ENCODE measurements at regions not wholly inside any gene's neighbourhood (a gene's known extent, or its start where the extent isn't known, plus 50 kb on each side); places are given as distances from the start of the nearest gene placed in this dataset.

GRCh38 chr2:180473456-180473855 is 466.4 kb upstream of the CWC22 start:
- no TSS peak for BruUV-seq (replicated peaks)
- DNase-seq = no peak
- no peaks in the 10 kb centered on the region for H4K20me1 ChIP-seq (ENCODE audit: insufficient read depth)
- no peak overlapping the region for H3K4me3 ChIP-seq
- no peak for TF ChIP-seq EZH2 (IDR thresholded peaks at IDR 0.05; ENCODE audit: low read depth)
- no peak for TF ChIP-seq CTCF (conservative IDR thresholded peaks at IDR 0.05)
- no peaks in the 10 kb centered on the region for H3K9me2 ChIP-seq (ENCODE audit: insufficient read depth)
- H2AFZ ChIP-seq = no peak overlapping the region
- no peaks in the 10 kb centered on the region for H3K9me3 ChIP-seq (ENCODE audit: insufficient read depth, low read depth)
- no peaks in the 10 kb centered on the region for H3K36me3 ChIP-seq (ENCODE audit: low read depth)
- no peak overlapping the region for H3K4me2 ChIP-seq
- no peak overlapping the region for H3K27ac ChIP-seq
- intact Hi-C loops (cut with micrococcal nuclease; ENCODE audit: unreplicated experiment) = no loop called here
- ChIA-PET CTCF (no interaction called here), POLR2A (ENCODE audit: unreplicated experiment) (no interaction called here)
- no peaks in the 10 kb centered on the region for H3K79me2 ChIP-seq (ENCODE audit: low read depth)
- H3F3A ChIP-seq (ENCODE audit: insufficient read depth, low read depth) = no peaks in the 10 kb centered on the region; the same call in 1 of the 2 replicates
- no peaks in the 10 kb centered on the region for H3K4me1 ChIP-seq (replicated peaks; ENCODE audit: insufficient read depth)
- no peaks in the 10 kb centered on the region for H3K27me3 ChIP-seq (ENCODE audit: insufficient read depth, low read depth)

- Histone ChIP-seq H4K20me1 (ENCODE audit: insufficient read depth) (no peaks in the 10 kb centered on the region), H3K9me2 (ENCODE audit: insufficient read depth) (no peaks in the 10 kb centered on the region), H2AFZ (no peak overlapping the region), H3F3A (ENCODE audit: insufficient read depth, low read depth) (no peaks in the 10 kb centered on the region; the same call in 1 of the 2 replicates), H3K27ac (no peak overlapping the region), H3K4me3 (no peak overlapping the region), H3K4me1 (replicated peaks; ENCODE audit: insufficient read depth) (no peaks in the 10 kb centered on the region), H3K9me3 (ENCODE audit: insufficient read depth, low read depth) (no peaks in the 10 kb centered on the region), H3K4me2 (no peak overlapping the region), H3K79me2 (ENCODE audit: low read depth) (no peaks in the 10 kb centered on the region), H3K27me3 (ENCODE audit: insufficient read depth, low read depth) (no peaks in the 10 kb centered on the region), H3K36me3 (ENCODE audit: low read depth) (no peaks in the 10 kb centered on the region)
- TF ChIP-seq EZH2 (IDR thresholded peaks at IDR 0.05; ENCODE audit: low read depth) = no peak
- no peak for TF ChIP-seq CTCF (conservative IDR thresholded peaks at IDR 0.05)
- ChIA-PET CTCF (no interaction called here), POLR2A (ENCODE audit: unreplicated experiment) (no interaction called here)
- intact Hi-C loops (cut with micrococcal nuclease; ENCODE audit: unreplicated experiment) = no loop called here
- no TSS peak for BruUV-seq (replicated peaks)
- DNase-seq = no peak
These were observed 465.0 kb upstream of the CWC22 start for GRCh38 chr2:180472133-180472532.

GRCh38 chr2:180463608-180464007 is 456.5 kb upstream of the CWC22 start:
- H3K4me3 ChIP-seq = no peak overlapping the region
- H3K36me3 ChIP-seq (ENCODE audit: low read depth) = no peaks in the 10 kb centered on the region
- H3K79me2 ChIP-seq (ENCODE audit: low read depth) = no peaks in the 10 kb centered on the region
- no peak for TF ChIP-seq CTCF (conservative IDR thresholded peaks at IDR 0.05)
- TF ChIP-seq EZH2 (IDR thresholded peaks at IDR 0.05; ENCODE audit: low read depth) = no peak
- no peaks in the 10 kb centered on the region for H3K27me3 ChIP-seq (ENCODE audit: insufficient read depth, low read depth)
- H2AFZ ChIP-seq = no peak overlapping the region
- ChIA-PET POLR2A (ENCODE audit: unreplicated experiment) (no interaction called here), CTCF (no interaction called here)
- H3K4me1 ChIP-seq (replicated peaks; ENCODE audit: insufficient read depth) = no peaks in the 10 kb centered on the region
- H3K9me2 ChIP-seq (ENCODE audit: insufficient read depth) = peaks cover 8% of the 10 kb centered on the region; the same call in 1 of the 2 replicates
- H3K27ac ChIP-seq = no peak overlapping the region
- intact Hi-C loops (cut with micrococcal nuclease; ENCODE audit: unreplicated experiment) = no loop called here
- no peak for DNase-seq
- peaks cover 5% of the 10 kb centered on the region; the same call in 1 of the 2 replicates for H3K9me3 ChIP-seq (ENCODE audit: insufficient read depth, low read depth)
- H4K20me1 ChIP-seq (ENCODE audit: insufficient read depth) = no peaks in the 10 kb centered on the region
- no peak overlapping the region for H3K4me2 ChIP-seq
- no TSS peak for BruUV-seq (replicated peaks)
- H3F3A ChIP-seq (ENCODE audit: insufficient read depth, low read depth) = no peaks in the 10 kb centered on the region
